ENCODE measurements at regions not wholly inside any gene's neighbourhood (a gene's known extent, or its start where the extent isn't known, plus 50 kb on each side); places are given as distances from the start of the nearest gene placed in this dataset.
"Not testable (repeated sequence)": the region's sequence is repeated elsewhere in the genome, so short reads cannot be mapped to it uniquely, and the experiment has no call there.

GRCh38 chr6:21282360-21282759 is 311.2 kb upstream of the SOX4 start:
- BruUV-seq (replicated peaks); H3K9ac ChIP-seq (ENCODE audit: low read length); H2AFZ ChIP-seq (ENCODE audit: low read length); ATAC-seq; POLR2A ChIA-PET (ENCODE audit: unreplicated experiment); H3K9me2 ChIP-seq (replicated peaks; ENCODE audit: low read length); H3K79me2 ChIP-seq (ENCODE audit: low read length); DNase-seq; H3K9me3 ChIP-seq (ENCODE audit: low read length); CTCF ChIA-PET; H3F3A ChIP-seq (ENCODE audit: low read length, unreplicated experiment); H3K4me2 ChIP-seq (ENCODE audit: low read length); H3K4me3 ChIP-seq (ENCODE audit: low read length); H3K27ac ChIP-seq (ENCODE audit: low read length); intact Hi-C loops (cut with micrococcal nuclease); H3K27me3 ChIP-seq (ENCODE audit: low read length); H4K20me1 ChIP-seq (ENCODE audit: low read length); H3K36me3 ChIP-seq (ENCODE audit: low read depth, low read length): not testable (repeated sequence)
- H3K4me1 ChIP-seq (ENCODE audit: insufficient read depth, low read length) = peaks cover 11% of the 10 kb centered on the region

GRCh38 chr6:21284166-21284565 is 309.4 kb upstream of the SOX4 start:
- DNase-seq = no peak
- H3K4me3 ChIP-seq (ENCODE audit: low read length) = no peak overlapping the region
- H3K9me3 ChIP-seq (ENCODE audit: low read length) = no peaks in the 10 kb centered on the region

DNA sequence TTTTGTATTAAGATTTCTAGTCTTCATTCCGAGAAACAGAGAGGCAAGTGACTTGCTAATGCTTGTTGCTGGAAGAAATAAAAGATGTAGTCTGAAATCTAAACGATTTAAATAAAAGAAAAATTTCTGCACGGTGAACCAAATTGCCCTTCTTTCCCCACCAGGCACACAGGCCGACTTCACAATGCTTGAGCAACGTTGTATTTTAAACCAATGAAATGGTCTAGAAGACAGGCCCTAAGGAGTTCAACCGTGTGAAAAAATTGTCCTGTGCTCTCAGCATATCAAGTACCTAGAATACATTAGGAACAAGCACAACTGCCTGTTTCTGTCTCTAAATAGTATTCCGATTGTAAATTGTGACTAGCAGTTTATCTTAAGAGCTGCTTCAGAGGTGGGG is 308.8 kb upstream of the SOX4 start:
- ChIA-PET CTCF (no interaction called here), POLR2A (ENCODE audit: unreplicated experiment) (no interaction called here)
- Histone ChIP-seq H3K27ac (ENCODE audit: low read length) (no peak overlapping the region), H3K27me3 (ENCODE audit: low read length) (no peaks in the 10 kb centered on the region), H3K4me3 (ENCODE audit: low read length) (no peak overlapping the region), H3K4me2 (ENCODE audit: low read length) (no peak overlapping the region), H3K4me1 (ENCODE audit: insufficient read depth, low read length) (no peaks in the 10 kb centered on the region), H3K9me2 (replicated peaks; ENCODE audit: low read length) (no peaks in the 10 kb centered on the region), H3K79me2 (ENCODE audit: low read length) (no peaks in the 10 kb centered on the region), H4K20me1 (ENCODE audit: low read length) (no peaks in the 10 kb centered on the region), H2AFZ (ENCODE audit: low read length) (no peak overlapping the region), H3K9ac (ENCODE audit: low read length) (no peak overlapping the region), H3K9me3 (ENCODE audit: low read length) (no peaks in the 10 kb centered on the region), H3F3A (ENCODE audit: low read length, unreplicated experiment) (no peaks in the 10 kb centered on the region), H3K36me3 (ENCODE audit: low read depth, low read length) (no peaks in the 10 kb centered on the region)
- no peak for ATAC-seq
- no TSS peak for BruUV-seq (replicated peaks)
- intact Hi-C loops (cut with micrococcal nuclease) = no loop called here
- TF ChIP-seq EZH2phosphoT487 (IDR thresholded peaks at IDR 0.05; ENCODE audit: borderline replicate concordance, low read length) = no peak
- no peak for TF ChIP-seq CTCF (conservative IDR thresholded peaks at IDR 0.05; ENCODE audit: low read depth, low read length)
- TF ChIP-seq EZH2 (IDR thresholded peaks at IDR 0.05; ENCODE audit: low read length, unreplicated experiment) = no peak
- DNase-seq = no peak

More at GRCh38 chr6:21284166-21284565, 309.4 kb upstream of the SOX4 start:
- Histone ChIP-seq H3K36me3 (ENCODE audit: low read depth, low read length) (no peaks in the 10 kb centered on the region), H3K27me3 (ENCODE audit: low read length) (no peaks in the 10 kb centered on the region), H3K4me1 (ENCODE audit: insufficient read depth, low read length) (no peaks in the 10 kb centered on the region), H3K27ac (ENCODE audit: low read length) (no peak overlapping the region), H4K20me1 (ENCODE audit: low read length) (no peaks in the 10 kb centered on the region), H3K79me2 (ENCODE audit: low read length) (no peaks in the 10 kb centered on the region), H3K9ac (ENCODE audit: low read length) (no peak overlapping the region), H2AFZ (ENCODE audit: low read length) (no peak overlapping the region), H3F3A (ENCODE audit: low read length, unreplicated experiment) (no peaks in the 10 kb centered on the region), H3K4me2 (ENCODE audit: low read length) (no peak overlapping the region), H3K9me2 (replicated peaks; ENCODE audit: low read length) (no peaks in the 10 kb centered on the region)
- POLR2A ChIA-PET (ENCODE audit: unreplicated experiment) = no interaction called here
- ATAC-seq = no peak
- TF ChIP-seq CTCF (conservative IDR thresholded peaks at IDR 0.05; ENCODE audit: low read depth, low read length) (no peak), EZH2 (IDR thresholded peaks at IDR 0.05; ENCODE audit: low read length, unreplicated experiment) (no peak), EZH2phosphoT487 (IDR thresholded peaks at IDR 0.05; ENCODE audit: borderline replicate concordance, low read length) (no peak)
- no TSS peak for BruUV-seq (replicated peaks)
- CTCF ChIA-PET = no interaction called here
- intact Hi-C loops (cut with micrococcal nuclease) = no loop called here
